Stimulated activated CD4-positive, alpha-beta T cell treated with anti-CD3 and anti-CD28 coated beads, Interleukin-1b, Interleukin-23, amount 100 ng/mL, for 48 hours (primary cell): ENCODE measurements at regions not wholly inside any gene's neighbourhood (a gene's known extent, or its start where the extent isn't known, plus 50 kb on each side); places are given as distances from the start of the nearest gene placed in this dataset.

ENCODE experiments used
- DNase-seq: peaks from one replicate; pipeline ENCODE4 v3.0.0-alpha.2; 2020

DNA sequence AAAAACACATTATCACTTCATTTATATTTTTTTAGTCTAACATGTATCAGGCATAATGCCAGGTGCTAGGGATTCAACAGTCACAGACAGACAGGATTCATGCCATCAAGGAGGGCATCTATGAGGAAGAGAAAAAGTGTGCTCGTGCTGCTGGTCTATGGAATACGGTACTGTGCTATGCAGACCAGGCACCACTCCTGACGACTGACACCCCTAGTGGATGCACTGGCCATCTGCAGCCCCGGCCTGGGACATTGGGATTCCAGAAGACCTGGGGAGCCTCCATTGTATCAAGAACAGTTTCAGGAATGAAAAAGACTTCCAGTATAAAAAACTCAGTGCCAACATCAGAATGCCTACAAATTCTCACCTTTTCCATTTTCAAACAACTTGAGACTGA lies 94.0 kb downstream of the KLF12 start:
- DNase-seq, result peak; percentile 18

DNA sequence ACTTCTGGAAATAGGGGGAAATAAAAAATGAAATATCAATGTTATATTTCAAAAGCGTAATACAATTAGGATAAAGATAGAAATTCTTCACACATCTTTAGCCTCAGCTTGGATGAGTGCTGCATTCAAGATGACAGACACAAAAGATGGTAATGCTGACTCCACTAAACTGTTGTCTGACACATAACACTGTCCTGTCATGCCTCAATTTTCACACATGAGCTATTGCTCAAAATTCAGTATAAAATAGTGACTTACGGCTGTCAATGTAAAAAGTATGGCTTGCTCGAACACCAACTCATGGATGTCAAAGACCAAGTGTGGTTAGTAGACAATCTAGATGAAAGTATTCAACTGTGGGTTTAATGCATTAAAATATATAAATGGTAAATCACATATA lies 94.5 kb downstream of the KLF12 start:
- DNase-seq, result no peak

DNA sequence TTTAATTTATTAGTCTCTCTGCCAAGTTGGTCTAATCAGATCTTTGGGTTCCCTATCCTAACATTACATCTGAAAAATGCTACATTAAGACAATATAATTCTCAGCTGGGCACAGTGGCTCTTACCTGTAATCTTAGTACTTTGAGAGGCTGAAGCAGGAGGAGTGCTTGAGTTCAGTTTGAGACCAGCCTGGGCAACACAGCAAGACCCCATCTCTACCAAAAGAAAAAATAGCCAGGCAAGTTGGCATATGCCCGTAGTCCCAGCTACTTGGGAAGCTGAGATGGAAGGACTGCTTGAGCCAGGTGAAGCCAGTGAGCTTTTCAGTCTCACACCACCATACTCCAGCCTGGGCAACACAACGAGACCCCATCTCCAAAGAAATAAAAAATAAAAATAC lies 95.0 kb downstream of the KLF12 start:
- DNase-seq, result no peak

DNA sequence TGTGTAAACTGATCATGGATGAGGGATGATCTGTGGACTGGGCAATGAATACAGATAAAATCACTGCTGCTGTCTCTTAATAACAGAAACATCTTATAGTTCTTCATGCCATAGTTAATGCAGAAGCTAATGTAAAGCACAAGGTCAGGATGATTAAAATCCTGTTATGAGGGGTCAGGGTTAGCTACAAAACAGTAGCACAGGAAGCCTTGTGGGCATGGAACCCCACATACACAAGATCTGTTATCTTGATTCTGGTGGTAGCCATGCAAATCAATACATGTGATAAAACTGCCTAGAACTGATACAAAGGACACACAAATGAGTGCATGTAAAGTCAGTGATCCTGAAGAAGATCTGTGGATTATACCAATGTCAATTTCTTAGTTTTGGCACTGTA lies 96.4 kb downstream of the KLF12 start:
- DNase-seq, result no peak

DNA sequence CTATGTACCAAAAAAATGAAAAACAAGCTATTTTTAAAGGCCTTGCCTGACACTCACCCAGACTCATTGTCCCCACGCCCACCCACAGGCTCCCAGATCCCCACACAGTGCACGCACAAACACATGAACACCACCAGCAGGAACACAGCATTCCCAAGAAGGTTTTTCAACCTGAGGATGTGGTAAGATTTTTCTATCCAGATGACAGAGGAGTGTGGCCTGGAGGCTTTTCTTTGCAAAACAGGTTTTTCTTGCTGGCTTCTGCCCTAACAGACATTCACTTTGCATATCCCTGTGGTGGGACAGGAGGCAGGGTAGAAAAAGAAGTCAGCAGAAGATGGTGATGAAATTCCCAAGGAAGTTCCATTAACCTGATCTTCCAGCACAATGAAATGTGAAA lies 97.8 kb downstream of the KLF12 start:
- no peak for DNase-seq

DNA sequence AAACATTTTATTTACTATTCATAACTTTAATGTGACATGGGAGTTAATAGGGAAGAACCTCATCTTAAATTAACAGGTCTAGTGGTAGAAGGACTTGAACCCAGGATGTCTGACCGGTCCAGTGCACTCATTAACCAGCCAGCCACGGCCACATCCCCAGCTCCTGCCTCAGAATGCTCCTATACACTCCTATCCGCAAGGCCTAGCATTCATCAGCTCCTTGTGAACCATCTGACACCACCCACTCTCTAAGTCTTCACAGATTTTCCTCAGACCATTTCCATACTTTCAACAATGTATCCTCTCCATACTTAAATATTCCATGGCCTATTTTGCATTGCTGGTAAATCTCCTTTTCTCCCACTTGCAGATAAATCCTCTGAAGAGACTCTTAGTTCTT lies 98.3 kb downstream of the KLF12 start:
- DNase-seq, result no peak

DNA sequence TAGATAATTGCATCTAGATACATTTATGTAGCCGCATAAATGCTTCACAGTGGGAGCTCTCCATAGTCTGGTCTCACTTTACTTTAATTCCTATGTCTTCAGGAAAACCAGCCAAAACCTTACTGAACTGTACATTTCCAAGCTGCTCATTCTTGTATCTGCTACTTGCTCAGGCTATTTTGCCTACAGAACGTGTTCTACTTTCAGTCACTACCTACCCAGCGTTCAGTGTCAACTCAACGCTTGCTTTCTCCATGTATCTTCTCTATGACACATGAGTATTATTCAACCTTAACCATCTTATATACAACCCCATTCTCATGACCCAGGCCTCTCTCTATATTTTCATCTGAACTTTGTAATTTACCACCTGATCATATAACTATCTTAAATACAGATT lies 101.9 kb downstream of the KLF12 start:
- DNase-seq, result no peak

DNA sequence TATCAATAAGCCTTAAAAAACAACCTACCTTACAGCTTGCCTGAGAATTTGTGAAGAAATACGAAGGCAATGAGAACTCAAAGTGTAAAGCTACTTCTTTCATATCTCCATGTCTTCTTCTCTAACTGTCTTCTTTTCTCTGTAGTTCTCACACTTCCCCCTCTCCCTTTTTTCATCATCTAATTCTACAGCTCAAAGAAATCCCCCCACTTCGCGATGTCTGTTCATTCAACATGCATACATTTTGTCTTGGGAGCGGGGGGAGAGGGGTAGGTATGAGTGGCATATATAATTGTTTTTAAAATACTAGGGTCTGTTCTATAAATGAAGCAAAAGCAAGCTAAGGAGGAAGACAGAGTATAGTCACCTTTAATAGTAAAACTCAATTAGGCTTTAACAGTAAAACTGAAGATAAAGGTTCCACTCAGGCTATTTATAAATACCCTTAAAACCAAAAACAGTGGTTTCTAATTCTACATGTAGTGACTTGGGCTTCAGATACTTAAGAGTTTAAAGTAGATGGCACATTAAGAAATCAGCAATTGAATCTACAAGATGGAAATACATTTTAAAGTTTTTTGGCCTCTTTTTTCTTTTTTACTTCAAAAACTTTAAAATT lies 106.9 kb downstream of the KLF12 start:
- no peak for DNase-seq

DNA sequence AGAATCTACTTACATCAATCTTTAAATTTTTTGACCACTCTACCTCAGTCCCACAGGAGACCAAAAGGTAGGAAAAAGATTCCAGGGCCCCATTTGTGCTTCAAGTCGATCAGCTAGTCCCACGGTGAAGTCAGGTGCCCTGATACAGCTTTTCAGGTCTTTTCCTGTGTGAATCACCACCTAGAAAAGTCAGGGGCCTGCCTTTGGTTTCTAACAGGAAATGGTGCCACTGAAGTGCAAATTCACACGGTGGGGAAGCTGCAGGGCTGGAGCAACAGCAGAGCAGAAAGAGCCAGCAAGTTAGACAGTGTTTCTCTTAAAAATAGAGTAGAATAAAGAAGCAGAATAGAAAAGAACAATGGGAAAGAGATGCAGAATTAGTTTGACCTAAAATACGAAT lies 107.5 kb downstream of the KLF12 start:
- peak; percentile 67 for DNase-seq

DNA sequence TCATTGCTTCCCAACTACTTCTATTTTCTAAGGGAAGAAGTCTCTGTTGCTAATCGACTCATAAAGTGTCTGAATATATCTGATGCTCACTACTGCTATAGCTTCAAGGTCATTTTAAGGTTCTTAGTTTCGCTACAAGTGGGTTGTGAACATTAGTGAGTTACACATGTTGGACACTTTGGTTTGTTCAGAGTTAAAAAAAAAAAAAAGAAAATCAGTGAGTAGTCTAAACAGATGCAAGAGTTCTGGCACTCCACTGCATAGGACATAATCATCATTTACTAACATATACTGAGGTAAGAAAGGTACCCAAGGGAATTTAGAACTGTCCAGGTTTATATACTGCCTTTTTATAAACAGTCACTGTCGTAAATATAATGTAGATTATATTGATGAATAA lies 108.8 kb downstream of the KLF12 start:
- no peak for DNase-seq

DNA sequence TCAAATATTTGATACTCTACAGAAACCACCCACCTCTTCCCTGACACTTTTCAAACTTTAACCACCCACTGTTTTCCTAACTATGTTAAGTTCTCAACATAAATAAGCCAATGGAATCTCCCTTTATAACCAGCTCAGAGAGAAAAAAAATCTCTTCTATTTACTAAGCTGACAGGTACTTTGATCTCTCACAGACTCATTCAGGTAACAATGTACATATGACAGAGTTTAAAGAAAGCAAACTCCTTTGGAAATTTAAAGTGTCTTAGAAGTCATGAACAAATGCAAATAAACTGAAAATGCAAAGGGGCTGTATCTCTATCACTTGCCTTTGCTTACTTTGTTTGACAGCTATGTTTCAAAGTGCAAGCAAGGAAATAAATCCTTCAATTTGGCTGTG lies 109.3 kb downstream of the KLF12 start:
- no peak for DNase-seq

DNA sequence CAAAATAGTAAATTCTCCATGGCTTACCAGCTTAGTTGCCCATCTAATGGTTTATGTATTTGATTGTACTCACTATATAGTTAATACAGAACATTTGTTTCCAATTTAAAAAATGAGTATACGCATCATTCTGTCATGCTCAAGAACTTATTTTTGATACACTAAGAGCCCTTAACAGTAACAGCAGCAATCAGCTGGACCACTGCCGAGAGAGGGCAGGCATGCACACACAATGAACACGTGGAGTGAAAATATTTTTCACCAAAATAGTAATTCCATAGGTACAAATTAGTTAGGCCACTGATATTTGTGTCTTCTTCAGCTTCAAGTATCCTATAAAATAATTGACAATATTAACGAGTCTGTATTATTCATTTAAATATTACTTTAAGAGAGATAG lies 109.9 kb downstream of the KLF12 start:
- DNase-seq, result no peak

DNA sequence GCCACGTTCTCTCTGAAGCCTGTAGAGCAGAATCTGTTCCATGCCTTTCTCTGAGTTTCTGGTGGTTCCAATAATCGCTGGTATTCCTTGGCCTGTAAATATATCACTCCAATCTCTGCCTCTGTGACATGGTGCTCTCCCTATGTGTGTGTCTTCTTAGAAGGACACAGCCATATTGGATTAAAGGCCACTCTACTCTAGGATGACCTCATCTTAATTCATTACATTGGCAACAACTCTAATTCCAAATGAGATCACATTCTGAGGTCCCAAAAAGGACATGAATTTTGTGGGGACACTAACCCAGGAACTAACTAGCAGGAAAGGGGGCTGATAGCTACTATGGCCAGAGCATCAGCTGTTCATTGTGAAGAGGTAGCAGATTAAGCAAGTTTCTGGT lies 110.7 kb downstream of the KLF12 start:
- DNase-seq, result no peak

DNA sequence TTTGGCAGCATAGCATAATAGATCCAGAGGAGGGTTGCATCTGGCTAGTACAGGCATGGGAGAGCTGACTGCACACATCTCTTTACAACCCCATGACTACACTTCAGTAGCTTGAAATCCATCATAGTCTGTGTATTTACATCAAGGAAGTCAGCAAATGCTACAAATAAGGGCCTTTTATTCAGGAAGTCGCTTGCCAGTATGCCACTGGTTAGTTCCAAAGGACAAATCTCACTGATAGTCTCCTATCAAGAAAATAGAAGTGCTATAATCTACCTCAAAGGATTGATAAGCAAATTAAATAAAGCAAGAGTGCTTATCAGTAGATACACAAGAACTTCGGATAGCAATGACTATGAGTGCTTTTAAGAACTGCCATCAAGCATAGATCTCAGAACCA lies 112.7 kb downstream of the KLF12 start:
- no peak for DNase-seq

DNA sequence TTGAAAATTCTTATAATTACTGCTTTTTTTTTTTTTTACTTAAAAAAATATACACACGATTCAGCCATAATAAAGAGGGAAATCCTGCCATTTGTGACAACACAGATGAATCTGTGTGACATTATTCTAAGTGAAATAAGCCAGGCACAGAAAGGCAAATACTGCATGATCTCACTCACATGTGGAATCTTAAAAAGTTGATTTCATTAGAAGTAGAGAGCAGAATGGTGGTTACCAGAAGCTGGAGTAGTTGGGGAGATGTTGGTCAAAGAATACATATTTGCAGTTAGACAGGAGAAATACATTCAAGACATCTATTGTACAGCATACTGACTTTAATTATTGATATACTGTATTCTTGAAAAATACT lies 116.2 kb downstream of the KLF12 start:
- no peak for DNase-seq

DNA sequence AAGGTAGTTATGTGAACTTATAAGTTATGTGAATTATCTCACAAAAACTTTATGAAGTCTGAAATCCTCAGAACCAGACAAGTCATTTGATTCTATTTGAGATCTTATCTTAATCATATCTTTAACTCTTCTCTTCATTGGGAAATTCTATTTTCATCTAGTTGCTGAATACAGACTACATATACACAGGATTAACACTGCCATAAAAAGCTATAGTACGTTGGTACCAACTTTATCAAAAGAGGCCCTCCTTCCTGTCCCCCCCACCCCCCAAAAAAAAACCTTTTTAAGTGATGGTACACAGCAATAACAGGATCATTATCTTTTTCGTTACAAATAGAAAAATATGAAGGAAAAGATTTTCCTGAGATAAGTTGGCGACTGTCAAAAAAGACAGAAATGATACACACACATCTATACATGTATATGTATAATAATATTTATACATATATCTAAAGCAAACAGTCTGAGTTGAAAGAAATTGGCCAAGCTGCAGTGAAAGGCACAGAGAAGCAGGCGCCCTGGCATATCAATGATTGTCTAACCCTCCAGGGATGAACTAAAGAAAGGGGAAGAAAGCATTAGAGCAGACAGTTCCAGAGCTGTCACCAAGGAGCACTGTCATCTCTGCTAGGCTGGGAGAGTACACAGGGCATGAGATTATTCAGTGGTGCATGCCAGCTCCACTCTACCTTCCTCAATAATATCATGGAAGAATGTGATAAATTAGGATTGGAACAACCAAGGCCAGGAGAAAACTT lies 116.7 kb downstream of the KLF12 start:
- DNase-seq, result no peak

DNA sequence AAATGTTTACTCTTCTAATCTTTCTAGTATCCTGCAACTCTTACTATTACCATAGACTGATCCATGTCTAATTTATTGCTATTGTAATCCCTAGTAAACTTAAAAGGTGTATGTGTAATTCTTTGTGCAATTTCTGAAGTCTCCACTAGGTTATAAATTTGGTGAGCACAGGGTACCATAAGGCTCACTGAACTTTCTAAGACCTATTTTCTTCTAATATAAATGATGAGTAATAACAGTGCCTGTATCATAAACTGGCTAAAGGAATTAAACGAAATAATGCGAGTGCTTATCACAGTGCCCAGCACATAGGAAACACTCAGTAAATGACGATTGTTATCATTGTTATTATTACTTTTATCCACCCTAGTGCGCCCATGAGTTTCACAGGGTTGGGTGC lies 119.1 kb downstream of the KLF12 start:
- no peak for DNase-seq

DNA sequence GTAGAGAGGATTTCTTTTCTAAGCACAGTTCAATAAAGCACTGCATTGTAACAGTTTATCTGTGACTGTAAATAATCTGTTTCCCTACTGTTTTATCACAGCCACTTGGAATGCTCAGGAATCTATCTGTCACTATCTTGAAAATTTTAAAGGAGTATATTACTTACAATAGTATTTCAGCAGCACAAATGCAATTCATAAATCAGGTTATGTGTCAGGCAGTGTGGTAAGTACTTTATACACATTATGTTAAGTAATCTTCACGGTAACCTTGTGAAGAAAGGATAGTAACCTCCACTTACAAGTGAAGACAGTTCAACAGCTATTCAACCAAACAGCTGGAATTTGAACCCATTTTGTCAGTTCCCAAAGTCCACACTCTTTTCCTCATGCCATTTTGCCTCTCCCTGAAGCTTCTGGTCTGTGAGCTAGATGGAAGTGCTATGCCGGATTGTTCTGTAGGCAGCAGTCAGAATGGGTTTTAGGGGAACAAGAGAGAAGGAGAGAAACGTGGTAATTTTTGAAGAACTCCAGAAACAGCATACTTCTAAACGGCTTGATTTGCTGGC lies 125.0 kb downstream of the KLF12 start:
- no peak for DNase-seq

DNA sequence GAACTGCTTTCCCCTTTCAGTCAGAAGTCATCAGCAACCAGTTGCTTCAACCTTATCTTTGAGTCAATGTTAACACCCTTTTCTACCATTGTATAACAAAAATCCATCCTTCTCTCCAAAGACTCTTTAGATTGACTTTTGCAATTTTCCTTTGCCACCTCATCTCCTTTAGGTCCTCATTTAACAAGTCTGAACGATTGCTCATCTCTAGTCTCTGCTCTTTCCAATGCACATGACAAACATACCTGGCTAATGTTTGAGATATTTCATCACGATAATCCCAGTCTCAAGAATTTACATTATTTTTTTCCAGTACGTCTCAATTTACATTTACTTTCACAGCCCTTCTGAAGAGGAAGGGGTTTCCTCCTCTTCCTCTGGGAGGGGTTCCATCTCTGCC lies 127.5 kb downstream of the KLF12 start:
- DNase-seq, result no peak

DNA sequence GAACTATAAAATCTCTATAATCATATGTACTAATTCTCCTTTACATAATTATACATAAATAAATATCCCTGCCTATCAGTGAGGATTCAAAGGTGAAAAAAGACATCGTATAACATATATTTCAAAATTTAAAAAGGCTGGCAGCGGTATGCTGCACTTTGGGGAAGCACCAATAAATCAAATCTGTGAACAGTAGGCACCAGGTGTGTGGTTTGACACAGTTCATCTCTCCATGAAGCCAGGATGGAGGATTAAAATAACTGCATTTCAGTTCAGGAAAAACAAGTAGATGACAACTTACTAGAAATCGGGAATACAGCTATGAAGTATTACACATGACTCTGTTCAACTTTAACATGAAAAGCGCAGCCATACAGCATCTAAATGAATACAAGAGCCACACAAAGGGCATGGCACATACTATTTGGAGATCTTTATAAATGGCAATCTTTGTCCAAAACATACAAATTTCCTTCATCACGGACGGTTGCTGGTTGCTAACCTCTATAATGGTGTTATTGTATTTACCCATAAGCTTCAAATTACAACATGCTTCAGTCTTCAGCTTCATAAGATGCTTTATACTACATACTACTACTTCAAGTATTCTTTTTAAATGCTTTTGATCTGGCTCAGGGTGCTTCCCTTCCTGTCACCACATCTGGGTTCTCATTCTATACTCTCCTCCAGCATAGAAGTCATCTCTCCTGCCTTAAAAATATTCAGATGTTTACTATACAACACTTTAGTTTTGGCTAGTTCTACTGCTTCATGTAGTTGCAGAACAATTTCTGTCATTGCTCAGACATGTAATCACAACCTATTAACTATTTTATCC lies 128.7 kb downstream of the KLF12 start:
- DNase-seq, result no peak

DNA sequence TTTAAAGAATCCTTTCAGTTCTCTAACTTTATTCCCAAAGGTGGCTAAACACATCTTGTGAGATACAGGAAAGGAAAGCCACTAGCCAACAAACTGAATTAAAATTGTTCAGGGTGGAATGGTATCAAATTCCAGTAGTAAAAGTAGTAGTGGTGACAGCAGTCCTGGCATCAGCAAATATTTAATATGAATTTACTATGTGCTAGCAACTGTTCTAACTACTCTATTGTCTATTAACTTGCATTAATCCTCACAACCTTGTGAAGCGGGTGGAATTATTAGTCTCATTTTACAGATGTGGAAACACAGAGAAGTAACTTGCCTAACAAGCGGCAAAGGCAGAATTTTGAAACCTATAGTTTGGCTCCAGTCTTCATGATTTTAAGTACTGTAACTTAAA lies 130.1 kb downstream of the KLF12 start:
- DNase-seq, result no peak

DNA sequence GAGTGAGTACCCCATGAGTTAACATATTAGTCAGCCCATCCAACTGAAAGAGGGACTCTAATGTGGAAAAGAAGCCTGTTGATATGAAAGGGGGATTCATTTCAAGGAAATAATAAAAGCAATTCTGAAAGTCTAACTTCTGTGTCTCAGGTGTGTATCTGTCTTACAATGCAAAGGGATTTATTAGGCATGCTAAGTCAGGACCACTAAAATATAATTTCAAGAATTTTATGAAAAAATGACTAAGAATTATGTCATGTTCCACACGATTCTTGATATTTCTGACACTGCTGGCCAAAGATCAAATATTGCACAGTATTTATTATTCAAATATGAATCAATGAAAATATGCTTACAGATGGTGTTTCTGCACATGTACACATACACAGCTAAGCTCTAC lies 130.8 kb downstream of the KLF12 start:
- no peak for DNase-seq

DNA sequence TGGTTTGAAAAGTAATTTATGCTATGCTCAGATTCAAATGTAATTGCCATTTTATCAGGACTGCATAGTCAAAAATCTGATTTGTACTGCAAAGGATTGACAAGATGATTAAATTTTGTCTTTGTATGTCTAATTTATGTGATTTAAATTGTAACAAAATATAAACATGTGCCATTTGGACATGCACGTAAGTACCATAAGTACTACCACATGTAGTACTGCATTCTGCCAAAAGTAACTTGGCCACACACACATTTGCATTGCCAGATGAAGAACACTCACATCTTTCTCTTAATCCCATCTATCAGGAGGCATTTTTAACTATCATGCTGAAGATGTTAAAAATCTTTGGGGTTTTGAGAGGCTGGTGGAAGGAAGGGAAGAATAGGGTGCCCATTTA lies 133.3 kb downstream of the KLF12 start:
- DNase-seq, result no peak

DNA sequence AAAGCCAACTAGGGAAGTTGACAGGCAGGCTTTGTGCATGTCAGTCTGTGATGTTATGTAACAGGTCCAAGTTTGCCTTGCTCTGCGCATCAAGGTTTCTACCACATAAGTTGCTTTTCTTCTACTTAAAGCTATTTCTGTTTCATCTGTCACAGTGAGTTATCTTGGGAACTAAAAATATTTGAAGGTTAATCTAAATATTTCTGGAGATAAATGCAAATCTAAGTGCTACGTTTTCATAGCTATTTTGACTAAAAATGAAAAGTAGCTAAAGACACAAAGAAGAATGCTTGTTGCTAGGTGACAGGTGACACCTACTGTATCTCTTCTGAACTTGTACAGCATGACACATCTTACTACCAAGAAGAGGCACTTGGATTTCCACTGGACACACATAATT lies 135.6 kb downstream of the KLF12 start:
- DNase-seq, result no peak
